Sigmoid colon (tissue), 6 donors: ENCODE measurements at regions not wholly inside any gene's neighbourhood (a gene's known extent, or its start where the extent isn't known, plus 50 kb on each side); places are given as distances from the start of the nearest gene placed in this dataset.

ENCODE experiments used
- DNase-seq: peaks from one replicate; pipeline ENCODE4 v3.0.0-alpha.2; 2019
- H3K27ac ChIP-seq, 4 donors: fragments of 200-600 bp; sonication (generic); one replicate each; pipeline ENCODE4 v1.5.1; 2016 to 2019; ENCODE audit warnings: mild to moderate bottlenecking in 1 of 4
- H3K27me3 ChIP-seq, 3 donors: fragments of 200-600 bp; sonication (generic); one replicate each; pipeline ENCODE4 v1.5.1; 2019; ENCODE audit warnings: mild to moderate bottlenecking in 1 of 3
- H3K36me3 ChIP-seq, 4 donors: fragments of 200-600 bp; sonication (generic); one replicate each; pipeline ENCODE4 v1.5.1; 2016 to 2019
- H3K4me1 ChIP-seq, 4 donors: fragments of 200-600 bp; sonication (generic); one replicate each; pipeline ENCODE4 v1.5.1; 2017 to 2019
- H3K4me3 ChIP-seq, 4 donors: fragments of 200-600 bp; sonication (generic); one replicate each; pipeline ENCODE4 v1.5.1; 2017 to 2019; ENCODE audit warnings: mild to moderate bottlenecking in 2 of 4, moderate library complexity in 1 of 4
- H3K9me3 ChIP-seq, 4 donors: fragments of 200-600 bp in 3 of 4; sonication (generic) in 3 of 4; one replicate each; pipeline versions ENCODE4 v1.5.1 to v1.6.1; 2013 to 2019
- CTCF ChIP-seq, 4 experiments: fragments of 450-650 bp in 3 of 4; fragments of 200-600 bp in 1 of 4; IDR thresholded peaks; one replicate each; pipeline ENCODE4 v1.5.1; 2016 to 2019; ENCODE audit warnings: antibody characterized with exemption in 4 of 4, mild to moderate bottlenecking in 3 of 4, moderate library complexity in 2 of 4
- EP300 ChIP-seq, 4 donors: sonication (generic); formaldehyde crosslinking; IDR thresholded peaks; one replicate each; pipeline ENCODE4 v1.6.1; 2017; ENCODE audit warnings: antibody characterized with exemption in 4 of 4
- POLR2A ChIP-seq, 2 donors: fragments of 450-650 bp; IDR thresholded peaks; one replicate each; pipeline ENCODE4 v1.6.1; 2016; ENCODE audit warnings: antibody characterized with exemption in 2 of 2, mild to moderate bottlenecking in 2 of 2, moderate library complexity in 2 of 2
- POLR2AphosphoS5 ChIP-seq, 4 donors: sonication (generic); formaldehyde crosslinking; IDR thresholded peaks; one replicate each; pipeline ENCODE4 v1.6.1; 2017; ENCODE audit warnings: antibody characterized with exemption in 4 of 4
- WGBS, 2 donors: extraction: QIAGEN DNeasy Blood & Tissue Kit; methylation state at CpG; one replicate each; pipeline ENCODE4 v1.1.7; 2013; 5-methylcytosine and 5-hydroxymethylcytosine counted together
- intact Hi-C: fragments of 100-400 bp; cut with DNase I; formaldehyde crosslinking; loops from one replicate; pipeline ENCODE4 v1.15.1; 2023
- donor health status: healthy with polysubstance abuse.
- donor health status: healthy.

- TF ChIP-seq EP300 (IDR thresholded peaks at IDR 0.05) (no peak), POLR2A (IDR thresholded peaks at IDR 0.05) (no peak), POLR2AphosphoS5 (IDR thresholded peaks at IDR 0.05) (no peak), CTCF (IDR thresholded peaks at IDR 0.05) (no peak)
- DNase-seq: no peak
- no peaks in the 10 kb centered on the region for H3K36me3 ChIP-seq
- H3K27me3 ChIP-seq: no peaks in the 10 kb centered on the region
- H3K9me3 ChIP-seq: no peaks in the 10 kb centered on the region
- H3K4me1 ChIP-seq: no peaks in the 10 kb centered on the region
- no peak overlapping the region for H3K4me3 ChIP-seq
- H3K27ac ChIP-seq: no peak overlapping the region
- WGBS, 2 donors: 55 to 72% methylated on average over 5 of the region's 5 CpGs
- intact Hi-C loops: no loop called here
These were observed 513.2 kb upstream of the CDH2 start for GRCh38 chr18:28690100-28690499.

- Histone ChIP-seq H3K4me3 (no peak overlapping the region), H3K27ac (no peak overlapping the region), H3K36me3 (no peaks in the 10 kb centered on the region), H3K9me3 (no peaks in the 10 kb centered on the region), H3K4me1 (no peaks in the 10 kb centered on the region), H3K27me3 (no peaks in the 10 kb centered on the region)
- 29 to 45% methylated on average over 1 of the region's 1 CpG for WGBS, 2 donors
- intact Hi-C loops: no loop called here
- TF ChIP-seq POLR2AphosphoS5 (IDR thresholded peaks at IDR 0.05): no peak
- no peak for TF ChIP-seq CTCF (IDR thresholded peaks at IDR 0.05)
- TF ChIP-seq POLR2A (IDR thresholded peaks at IDR 0.05): no peak
- no peak for TF ChIP-seq EP300 (IDR thresholded peaks at IDR 0.05)
- no peak for DNase-seq
These were observed 512.7 kb upstream of the CDH2 start for GRCh38 chr18:28689588-28689987.

GRCh38 chr18:28684746-28685355 lies 507.9 kb upstream of the CDH2 start:
- Histone ChIP-seq H3K9me3 (no peaks in the 10 kb centered on the region), H3K27me3 (no peaks in the 10 kb centered on the region), H3K4me3 (no peak overlapping the region), H3K36me3 (no peaks in the 10 kb centered on the region), H3K27ac (no peak overlapping the region), H3K4me1 (no peaks in the 10 kb centered on the region)
- TF ChIP-seq POLR2AphosphoS5 (IDR thresholded peaks at IDR 0.05) (no peak), EP300 (IDR thresholded peaks at IDR 0.05) (no peak), POLR2A (IDR thresholded peaks at IDR 0.05) (no peak), CTCF (IDR thresholded peaks at IDR 0.05) (no peak)
- WGBS, 2 donors: 50 to 72% methylated on average over 3 of the region's 3 CpGs
- no peak for DNase-seq
- intact Hi-C loops: no loop called here

- intact Hi-C loops: no loop called here
- DNase-seq: no peak
- Histone ChIP-seq H3K9me3 (no peaks in the 10 kb centered on the region), H3K36me3 (no peaks in the 10 kb centered on the region), H3K27ac (no peak overlapping the region), H3K27me3 (no peaks in the 10 kb centered on the region), H3K4me3 (no peak overlapping the region), H3K4me1 (no peaks in the 10 kb centered on the region)
- TF ChIP-seq EP300 (IDR thresholded peaks at IDR 0.05) (no peak), POLR2A (IDR thresholded peaks at IDR 0.05) (no peak), POLR2AphosphoS5 (IDR thresholded peaks at IDR 0.05) (no peak), CTCF (IDR thresholded peaks at IDR 0.05) (no peak)
These were observed 506.0 kb upstream of the CDH2 start for GRCh38 chr18:28682912-28683311.

- Histone ChIP-seq H3K4me3 (no peak overlapping the region), H3K27me3 (no peaks in the 10 kb centered on the region), H3K9me3 (no peaks in the 10 kb centered on the region), H3K36me3 (no peaks in the 10 kb centered on the region), H3K4me1 (no peaks in the 10 kb centered on the region), H3K27ac (no peak overlapping the region)
- no peak for DNase-seq
- TF ChIP-seq EP300 (IDR thresholded peaks at IDR 0.05) (no peak), POLR2A (IDR thresholded peaks at IDR 0.05) (no peak), CTCF (IDR thresholded peaks at IDR 0.05) (no peak), POLR2AphosphoS5 (IDR thresholded peaks at IDR 0.05) (no peak)
- WGBS, 2 donors: 72 to 86% methylated on average over 1 of the region's 1 CpG
- intact Hi-C loops: no loop called here
These were observed 492.2 kb upstream of the CDH2 start for GRCh38 chr18:28669165-28669564.
